WTC11 (cell line): ENCODE measurements at regions not wholly inside any gene's neighbourhood (a gene's known extent, or its start where the extent isn't known, plus 50 kb on each side); places are given as distances from the start of the nearest gene placed in this dataset.

Experiments used
- ESRRA ChIP-seq: sonication (generic); formaldehyde crosslinking; IDR thresholded peaks from 2 replicates; pipeline ENCODE4 v1.8.1; 2022; ENCODE audit warnings: mild to moderate bottlenecking, missing genetic modification reagents, borderline replicate concordance
- MYBL2 ChIP-seq: sonication (generic); formaldehyde crosslinking; IDR thresholded peaks from 2 replicates; pipeline ENCODE4 v1.8.1; 2023; ENCODE audit warnings: mild to moderate bottlenecking, moderate library complexity, missing genetic modification reagents
- SP1 ChIP-seq: sonication (generic); formaldehyde crosslinking; conservative IDR thresholded peaks from 2 replicates; pipeline ENCODE4 v1.8.1; 2022; ENCODE audit warnings: missing genetic modification reagents
- TEAD1 ChIP-seq: sonication (generic); formaldehyde crosslinking; IDR thresholded peaks from 2 replicates; pipeline ENCODE4 v1.8.0; 2022; ENCODE audit warnings: mild to moderate bottlenecking, missing genetic modification reagents
- TEAD4 ChIP-seq: sonication (generic); formaldehyde crosslinking; IDR thresholded peaks from 2 replicates; pipeline ENCODE4 v1.8.0; 2022; ENCODE audit warnings: mild to moderate bottlenecking, missing genetic modification reagents
- TP53 ChIP-seq: sonication (generic); formaldehyde crosslinking; IDR thresholded peaks from 2 replicates; pipeline ENCODE4 v1.8.1; 2023; ENCODE audit warnings: mild to moderate bottlenecking, missing genetic modification reagents
- TF ChIP-seq, protein P1 (sequence below): fragments of 200-600 bp; IDR thresholded peaks from 2 replicates; pipeline ENCODE4 v1.8.0; 2022; ENCODE audit warnings: antibody characterized with exemption
- TF ChIP-seq, protein P2 (sequence below): sonication (generic); formaldehyde crosslinking; IDR thresholded peaks from 2 replicates; pipeline ENCODE4 v1.8.1; 2023; ENCODE audit warnings: mild to moderate bottlenecking, missing genetic modification reagents, borderline replicate concordance
- TF ChIP-seq, protein P3 (sequence below): sonication (generic); formaldehyde crosslinking; IDR thresholded peaks from 2 replicates; pipeline ENCODE4 v1.8.0; 2022; ENCODE audit warnings: mild to moderate bottlenecking, missing genetic modification reagents

DNA sequence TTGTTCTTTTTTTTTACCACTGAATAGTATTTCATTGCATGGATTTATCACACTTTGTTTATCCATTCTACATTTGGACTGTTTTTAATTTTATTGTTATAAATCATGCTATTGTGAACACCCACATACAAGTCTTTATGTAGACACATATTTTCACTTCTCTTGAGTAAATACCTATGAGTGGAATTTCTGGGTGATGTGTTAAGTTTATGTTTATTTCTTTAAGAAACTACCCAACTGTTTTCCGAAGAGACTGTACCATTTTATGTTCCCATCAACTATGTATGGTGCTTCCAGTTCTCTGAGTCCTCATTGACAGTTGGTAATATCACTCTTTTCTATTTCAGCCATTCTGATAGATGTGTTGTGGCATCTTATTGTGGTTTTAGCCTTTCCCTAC lies 54.0 kb downstream of the RIN2 start:
- no peak for TF ChIP-seq TEAD1 (CRISPR knock-in tag)
- TF ChIP-seq, protein P1, sequence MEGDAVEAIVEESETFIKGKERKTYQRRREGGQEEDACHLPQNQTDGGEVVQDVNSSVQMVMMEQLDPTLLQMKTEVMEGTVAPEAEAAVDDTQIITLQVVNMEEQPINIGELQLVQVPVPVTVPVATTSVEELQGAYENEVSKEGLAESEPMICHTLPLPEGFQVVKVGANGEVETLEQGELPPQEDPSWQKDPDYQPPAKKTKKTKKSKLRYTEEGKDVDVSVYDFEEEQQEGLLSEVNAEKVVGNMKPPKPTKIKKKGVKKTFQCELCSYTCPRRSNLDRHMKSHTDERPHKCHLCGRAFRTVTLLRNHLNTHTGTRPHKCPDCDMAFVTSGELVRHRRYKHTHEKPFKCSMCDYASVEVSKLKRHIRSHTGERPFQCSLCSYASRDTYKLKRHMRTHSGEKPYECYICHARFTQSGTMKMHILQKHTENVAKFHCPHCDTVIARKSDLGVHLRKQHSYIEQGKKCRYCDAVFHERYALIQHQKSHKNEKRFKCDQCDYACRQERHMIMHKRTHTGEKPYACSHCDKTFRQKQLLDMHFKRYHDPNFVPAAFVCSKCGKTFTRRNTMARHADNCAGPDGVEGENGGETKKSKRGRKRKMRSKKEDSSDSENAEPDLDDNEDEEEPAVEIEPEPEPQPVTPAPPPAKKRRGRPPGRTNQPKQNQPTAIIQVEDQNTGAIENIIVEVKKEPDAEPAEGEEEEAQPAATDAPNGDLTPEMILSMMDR = no peak
- no peak for TF ChIP-seq SP1 (CRISPR knock-in tag)
- no peak for TF ChIP-seq MYBL2
- no peak for TF ChIP-seq TEAD4 (CRISPR knock-in tag)
- TF ChIP-seq, protein P2, sequence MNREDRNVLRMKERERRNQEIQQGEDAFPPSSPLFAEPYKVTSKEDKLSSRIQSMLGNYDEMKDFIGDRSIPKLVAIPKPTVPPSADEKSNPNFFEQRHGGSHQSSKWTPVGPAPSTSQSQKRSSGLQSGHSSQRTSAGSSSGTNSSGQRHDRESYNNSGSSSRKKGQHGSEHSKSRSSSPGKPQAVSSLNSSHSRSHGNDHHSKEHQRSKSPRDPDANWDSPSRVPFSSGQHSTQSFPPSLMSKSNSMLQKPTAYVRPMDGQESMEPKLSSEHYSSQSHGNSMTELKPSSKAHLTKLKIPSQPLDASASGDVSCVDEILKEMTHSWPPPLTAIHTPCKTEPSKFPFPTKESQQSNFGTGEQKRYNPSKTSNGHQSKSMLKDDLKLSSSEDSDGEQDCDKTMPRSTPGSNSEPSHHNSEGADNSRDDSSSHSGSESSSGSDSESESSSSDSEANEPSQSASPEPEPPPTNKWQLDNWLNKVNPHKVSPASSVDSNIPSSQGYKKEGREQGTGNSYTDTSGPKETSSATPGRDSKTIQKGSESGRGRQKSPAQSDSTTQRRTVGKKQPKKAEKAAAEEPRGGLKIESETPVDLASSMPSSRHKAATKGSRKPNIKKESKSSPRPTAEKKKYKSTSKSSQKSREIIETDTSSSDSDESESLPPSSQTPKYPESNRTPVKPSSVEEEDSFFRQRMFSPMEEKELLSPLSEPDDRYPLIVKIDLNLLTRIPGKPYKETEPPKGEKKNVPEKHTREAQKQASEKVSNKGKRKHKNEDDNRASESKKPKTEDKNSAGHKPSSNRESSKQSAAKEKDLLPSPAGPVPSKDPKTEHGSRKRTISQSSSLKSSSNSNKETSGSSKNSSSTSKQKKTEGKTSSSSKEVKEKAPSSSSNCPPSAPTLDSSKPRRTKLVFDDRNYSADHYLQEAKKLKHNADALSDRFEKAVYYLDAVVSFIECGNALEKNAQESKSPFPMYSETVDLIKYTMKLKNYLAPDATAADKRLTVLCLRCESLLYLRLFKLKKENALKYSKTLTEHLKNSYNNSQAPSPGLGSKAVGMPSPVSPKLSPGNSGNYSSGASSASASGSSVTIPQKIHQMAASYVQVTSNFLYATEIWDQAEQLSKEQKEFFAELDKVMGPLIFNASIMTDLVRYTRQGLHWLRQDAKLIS (CRISPR knock-in tag) = no peak
- TF ChIP-seq, protein P3, sequence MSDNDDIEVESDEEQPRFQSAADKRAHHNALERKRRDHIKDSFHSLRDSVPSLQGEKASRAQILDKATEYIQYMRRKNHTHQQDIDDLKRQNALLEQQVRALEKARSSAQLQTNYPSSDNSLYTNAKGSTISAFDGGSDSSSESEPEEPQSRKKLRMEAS = no peak
- TF ChIP-seq TP53 (CRISPR knock-in tag) = no peak
- TF ChIP-seq ESRRA (CRISPR knock-in tag) = no peak
